ENCODE measurements at regions not wholly inside any gene's neighbourhood (a gene's known extent, or its start where the extent isn't known, plus 50 kb on each side); places are given as distances from the start of the nearest gene placed in this dataset.

DNA sequence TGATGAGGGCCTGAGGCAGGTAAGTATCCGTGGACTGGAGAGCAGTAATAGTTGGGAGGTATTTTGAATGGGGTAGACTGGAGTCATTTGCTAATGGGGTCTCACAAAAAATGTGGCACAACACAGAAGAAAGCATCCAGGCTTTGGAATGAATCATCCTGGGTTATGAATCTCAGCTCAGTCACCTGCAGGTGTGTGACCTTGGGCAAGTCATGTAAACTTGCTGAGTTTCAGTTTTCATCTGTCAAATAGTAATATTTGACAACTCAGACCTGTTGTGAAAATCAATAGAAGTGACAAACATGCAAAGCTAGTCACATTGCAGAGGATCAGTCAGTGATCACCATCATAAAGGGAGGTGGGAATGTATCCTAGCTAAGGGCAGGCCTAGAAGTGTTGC, 232.0 kb upstream of the TENM4 start:
- DNase-seq, result no peak
- no peak overlapping the region for H2BK12ac ChIP-seq (ENCODE audit: insufficient read length, low read depth, low read length)
- no peaks in the 10 kb centered on the region for H3K4me1 ChIP-seq (ENCODE audit: insufficient read depth, low read length)
- H3K9ac ChIP-seq (ENCODE audit: extremely low read depth, insufficient read length, low read length), result no peak overlapping the region
- no peaks in the 10 kb centered on the region for H3K79me1 ChIP-seq (ENCODE audit: insufficient read depth, low read depth, low read length, poor library complexity, severe bottlenecking)
- TF ChIP-seq CTCF (conservative IDR thresholded peaks at IDR 0.05), result no peak
- H2BK20ac ChIP-seq (ENCODE audit: low read depth, low read length, poor library complexity, severe bottlenecking), result no peak overlapping the region
- H3K4me2 ChIP-seq (ENCODE audit: insufficient read depth, insufficient read length, low read length), result no peak overlapping the region
- H3T11ph ChIP-seq (ENCODE audit: low read length), result no peak overlapping the region
- H2BK5ac ChIP-seq (ENCODE audit: insufficient read length, low read length), result no peak overlapping the region
- Mint-ChIP-seq H3K4me3 (no peak overlapping the region), H3K27me3 (ENCODE audit: low read depth) (peaks cover 6% of the 10 kb centered on the region), H3K36me3 (ENCODE audit: insufficient read depth in 1 of 3, low read depth in 3 of 3) (no peaks in the 10 kb centered on the region), H3K4me1 (peaks cover 39 to 43% of the 10 kb centered on the region in 2 experiments), H3K9me3 (no peaks in the 10 kb centered on the region), H3K27ac (no peak overlapping the region)
- H3K4ac ChIP-seq (ENCODE audit: low read depth, low read length), result no peak overlapping the region
- H2AFZ ChIP-seq (ENCODE audit: low read length), result no peak overlapping the region
- no peak overlapping the region for H2BK120ac ChIP-seq (ENCODE audit: low read depth, low read length, poor library complexity, severe bottlenecking)
- no peak overlapping the region for H3K14ac ChIP-seq (ENCODE audit: insufficient read depth, low read length)
- no peaks in the 10 kb centered on the region for H3K23me2 ChIP-seq (ENCODE audit: insufficient read length, low read depth, low read length, poor library complexity, severe bottlenecking)
- H3K79me2 ChIP-seq (ENCODE audit: insufficient read depth, low read length), result no peaks in the 10 kb centered on the region
- H3K9me3 ChIP-seq (ENCODE audit: control insufficient read depth, low read depth, low read length), result no peaks in the 10 kb centered on the region
- H2AK5ac ChIP-seq (ENCODE audit: insufficient read length, low read length), result no peak overlapping the region
- H4K20me1 ChIP-seq (ENCODE audit: control insufficient read depth, insufficient read depth, insufficient read length), result no peaks in the 10 kb centered on the region
- no peak overlapping the region for H4K91ac ChIP-seq (ENCODE audit: insufficient read length, low read depth, low read length)
- WGBS (ENCODE audit: extremely low coverage, insufficient read length, low lambda C conversion rate), result no CpG with 5 or more reads among the region's 1 CpG
- no peak overlapping the region for H4K5ac ChIP-seq (ENCODE audit: insufficient read length, low read depth, low read length)
- no peak overlapping the region for H4K8ac ChIP-seq (replicated peaks; ENCODE audit: insufficient read length, low read depth, low read length)
- no peak overlapping the region for H3K18ac ChIP-seq (ENCODE audit: insufficient read length, low read depth, low read length)
- H3K27ac ChIP-seq (ENCODE audit: insufficient read length, low read depth, low read length), result no peak overlapping the region
- H3K27me3 ChIP-seq (ENCODE audit: insufficient read depth, low read length), result no peaks in the 10 kb centered on the region
- H3K56ac ChIP-seq (ENCODE audit: insufficient read length, low read depth, low read length), result no peak overlapping the region
- no peak overlapping the region for H2BK15ac ChIP-seq (ENCODE audit: low read depth, low read length)
- H3K23ac ChIP-seq (ENCODE audit: insufficient read length, low read depth, low read length), result no peak overlapping the region

Measured in H9 (cell line).